ENCODE measurements at regions not wholly inside any gene's neighbourhood (a gene's known extent, or its start where the extent isn't known, plus 50 kb on each side); places are given as distances from the start of the nearest gene placed in this dataset.

DNA sequence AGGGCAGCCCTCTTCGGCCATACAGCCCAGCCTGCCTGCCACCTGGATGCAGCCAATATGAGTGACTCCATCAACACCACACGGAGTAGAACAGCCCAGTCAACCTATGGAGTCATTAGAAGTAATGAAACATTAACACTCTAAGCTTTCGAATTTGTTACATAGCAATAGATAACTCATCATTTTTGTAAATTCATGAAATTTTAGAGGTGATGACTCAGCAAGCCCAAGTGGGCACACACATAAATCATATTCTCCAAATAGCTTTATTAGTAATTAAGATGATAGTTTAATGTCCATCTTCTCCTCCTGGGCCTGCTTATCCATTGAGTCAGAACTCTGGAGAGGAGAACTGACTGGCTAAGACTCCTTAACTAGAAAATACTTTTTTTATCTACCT, 335.0 kb upstream of the KCNH8 start:
- DNase-seq, result no peak

DNA sequence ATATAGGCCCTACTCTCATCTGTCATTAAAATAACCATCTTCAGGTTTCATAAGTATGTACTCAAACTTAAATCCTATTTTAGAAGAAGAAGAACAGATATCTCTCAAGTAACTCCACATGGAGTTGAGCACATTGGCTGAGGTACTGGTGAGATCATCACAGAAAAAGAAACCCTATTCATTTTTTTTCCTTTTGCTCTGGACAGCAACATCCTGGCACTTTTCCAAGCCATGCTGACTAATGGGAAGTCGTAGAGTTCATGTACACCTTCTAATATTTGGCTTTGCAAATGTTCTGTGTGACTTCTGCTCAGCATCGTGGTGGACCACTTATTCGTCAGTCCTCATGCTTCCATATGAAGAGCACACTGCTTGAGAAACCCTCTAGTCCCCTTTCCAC, 336.0 kb upstream of the KCNH8 start:
- no peak for DNase-seq

DNA sequence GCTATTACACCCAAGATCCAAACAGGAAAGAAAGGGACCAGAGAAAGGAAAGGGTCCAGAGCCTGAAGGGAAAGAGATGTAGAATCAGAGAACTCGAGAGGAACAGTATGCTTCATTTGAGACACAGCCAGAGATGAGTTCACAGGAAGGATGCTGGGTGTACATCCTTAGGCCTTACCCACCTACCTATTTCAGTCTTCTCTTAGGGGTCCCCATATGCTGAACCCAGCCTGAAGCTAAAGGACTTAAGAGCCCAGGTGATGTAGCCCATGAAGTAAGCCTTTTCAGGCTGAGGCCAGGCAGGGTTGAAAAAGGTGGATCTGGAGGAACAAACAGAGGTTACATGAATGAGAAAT, 338.0 kb upstream of the KCNH8 start:
- no peak for DNase-seq

DNA sequence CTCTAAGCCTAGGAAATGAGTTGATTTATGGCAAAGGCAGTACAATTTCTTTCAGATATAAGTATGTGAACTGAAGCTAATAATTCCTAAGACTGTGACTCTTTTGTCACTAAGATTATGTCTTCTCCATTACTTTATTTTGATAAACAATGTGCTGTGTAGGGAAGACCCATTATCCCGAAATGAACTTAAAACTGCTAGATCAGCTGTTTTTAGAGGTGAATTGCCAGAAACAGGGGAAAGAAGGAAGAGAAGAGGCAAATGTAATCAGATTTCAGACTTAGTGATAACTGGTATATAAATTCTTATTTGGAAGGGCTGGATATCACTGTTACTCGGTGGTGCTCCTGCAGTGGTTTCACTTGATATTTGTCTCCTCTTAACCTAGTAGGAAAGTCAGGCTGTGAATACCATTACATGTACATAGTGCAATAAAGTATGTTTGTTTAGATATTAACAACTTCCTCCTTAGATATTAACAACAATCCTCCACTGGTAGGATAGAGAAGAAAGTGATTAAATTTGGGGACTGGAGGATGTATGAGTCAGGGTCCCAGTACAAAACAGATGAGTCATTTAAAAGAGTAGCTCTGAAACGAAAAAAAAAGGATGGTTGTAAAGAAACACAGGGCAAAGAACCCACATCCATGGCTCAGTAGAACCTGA, 338.5 kb upstream of the KCNH8 start:
- DNase-seq, result peak in 1 of 2 donors; percentile 54

DNA sequence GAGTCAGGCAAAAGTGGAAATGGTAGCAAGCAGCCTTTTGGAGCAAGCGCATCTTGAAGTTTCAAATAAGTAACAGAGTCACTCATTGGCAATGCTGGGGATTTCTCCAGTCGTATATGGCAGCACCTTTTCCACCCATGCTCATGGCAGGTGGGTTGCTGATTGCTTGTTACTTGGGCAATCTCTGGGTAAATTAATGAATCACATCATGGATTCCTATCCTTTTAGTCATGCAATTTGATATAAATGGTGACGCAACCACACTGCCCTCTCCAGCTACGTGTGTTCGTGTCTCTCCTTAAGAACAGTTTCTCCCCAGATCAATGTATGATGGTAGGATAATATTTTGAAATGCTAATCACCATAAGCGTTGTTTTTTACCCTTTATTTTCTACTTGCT, 339.9 kb upstream of the KCNH8 start:
- no peak for DNase-seq

DNA sequence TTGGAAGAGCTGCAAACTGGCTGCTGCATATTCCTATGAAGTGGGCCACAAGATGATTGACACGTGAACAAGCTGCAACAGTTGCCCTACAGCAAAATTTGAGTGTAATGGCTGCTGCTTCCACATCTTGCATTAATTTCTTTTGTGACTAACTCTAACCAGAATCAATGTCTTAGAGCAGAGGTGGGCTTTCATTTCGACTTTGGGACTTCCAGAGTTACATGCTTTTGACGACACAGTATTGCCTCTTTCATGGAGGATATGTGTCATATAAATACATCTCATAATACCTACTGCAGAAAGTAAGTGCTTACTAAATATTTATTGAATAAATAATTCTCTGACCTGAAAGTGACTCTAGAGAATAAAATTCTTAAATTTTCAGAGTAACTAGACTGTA, 340.7 kb upstream of the KCNH8 start:
- no peak for DNase-seq

DNA sequence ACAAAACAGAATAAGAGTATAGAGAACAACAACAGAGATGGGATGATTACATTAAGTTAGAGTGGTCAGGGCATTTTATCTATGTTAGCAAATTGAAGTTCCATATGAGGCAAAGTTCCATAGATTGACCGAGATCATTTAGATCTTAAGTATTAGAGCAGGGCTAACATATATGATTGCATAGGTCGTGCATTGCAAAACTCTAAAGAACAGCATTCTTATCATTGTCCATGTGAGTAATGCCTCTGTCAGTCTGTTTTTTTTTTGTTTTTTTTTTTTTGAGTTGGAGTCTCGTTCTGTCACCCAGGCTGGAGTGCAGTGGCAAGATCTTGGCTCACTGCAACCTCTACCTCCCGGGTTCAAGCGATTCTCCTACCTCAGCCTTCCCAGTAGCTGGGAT, 341.7 kb upstream of the KCNH8 start:
- no peak for DNase-seq

DNA sequence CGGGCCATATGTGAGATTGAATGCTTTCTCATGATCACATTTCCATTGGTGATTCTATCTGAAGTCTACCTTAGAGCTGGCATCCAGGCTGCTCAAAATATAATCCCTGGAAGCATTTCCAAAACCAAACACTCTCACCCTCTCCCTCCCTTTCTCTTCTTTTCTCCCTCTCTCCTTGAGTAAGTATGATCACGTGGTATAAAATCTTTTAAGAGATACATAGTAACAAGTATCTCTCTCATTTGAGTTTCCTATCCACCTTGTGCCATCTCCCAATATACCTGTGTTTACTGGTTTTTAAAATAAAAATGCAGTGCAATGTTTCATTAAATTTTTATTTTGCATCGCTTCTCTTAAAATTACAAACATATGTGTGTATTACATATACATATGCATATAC, 350.9 kb upstream of the KCNH8 start:
- DNase-seq, result no peak

DNA sequence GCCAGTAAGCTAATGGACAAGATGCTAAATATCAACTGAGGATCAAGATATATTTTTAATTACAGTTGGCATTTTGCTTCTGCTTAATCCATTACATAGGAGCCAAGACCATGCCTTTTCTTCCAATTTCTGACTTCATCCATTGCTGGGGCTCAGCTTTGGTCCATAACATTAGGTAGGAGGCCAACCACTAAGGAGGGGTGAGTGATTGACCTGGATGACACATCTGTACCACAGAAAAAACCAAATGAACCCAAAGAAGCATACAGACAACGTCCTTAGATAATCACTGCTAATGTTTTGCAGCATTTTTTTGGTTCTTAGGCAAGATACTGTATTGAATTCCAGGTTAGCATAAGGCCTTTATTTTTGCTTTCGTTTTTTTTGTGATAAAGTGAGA, 353.2 kb upstream of the KCNH8 start:
- no peak for DNase-seq

DNA sequence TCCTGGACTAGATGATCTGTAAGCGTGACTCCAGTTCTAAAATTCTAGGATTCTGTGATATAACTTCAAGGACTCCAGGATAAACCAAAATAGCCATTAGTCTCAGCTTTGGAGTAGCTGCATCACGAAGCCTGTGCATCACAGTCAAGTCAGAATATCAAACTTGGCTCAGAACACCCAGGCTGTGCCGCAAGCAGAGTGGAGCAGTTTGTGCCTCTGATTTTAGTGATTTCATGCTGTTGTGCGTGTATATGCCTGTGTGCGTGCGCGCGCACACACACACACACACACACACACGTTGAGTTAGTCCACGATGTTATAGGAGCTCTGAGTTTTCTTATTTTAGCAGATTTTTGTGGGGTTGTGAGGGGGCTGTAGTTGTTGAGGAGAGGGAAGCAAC, 356.6 kb upstream of the KCNH8 start:
- no peak for DNase-seq

DNA sequence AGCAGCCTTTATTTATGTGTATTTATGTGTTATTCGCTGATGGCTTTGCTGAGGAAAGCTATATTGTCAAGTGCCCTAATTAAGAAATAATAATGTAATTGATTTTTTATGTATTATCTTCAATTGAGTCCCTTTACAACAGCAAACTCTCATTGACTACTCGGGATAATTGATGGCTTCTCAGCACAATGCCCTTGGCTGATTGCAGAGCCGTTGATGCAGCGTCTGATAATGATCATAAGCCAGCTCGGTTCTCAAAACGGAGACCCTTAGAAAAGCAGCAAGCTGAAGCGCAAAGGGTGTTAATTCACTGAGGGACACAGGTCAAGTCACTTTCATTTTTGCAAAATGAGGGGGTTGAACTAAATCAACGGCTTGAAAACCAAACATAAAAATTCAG, 357.1 kb upstream of the KCNH8 start:
- no peak for DNase-seq

DNA sequence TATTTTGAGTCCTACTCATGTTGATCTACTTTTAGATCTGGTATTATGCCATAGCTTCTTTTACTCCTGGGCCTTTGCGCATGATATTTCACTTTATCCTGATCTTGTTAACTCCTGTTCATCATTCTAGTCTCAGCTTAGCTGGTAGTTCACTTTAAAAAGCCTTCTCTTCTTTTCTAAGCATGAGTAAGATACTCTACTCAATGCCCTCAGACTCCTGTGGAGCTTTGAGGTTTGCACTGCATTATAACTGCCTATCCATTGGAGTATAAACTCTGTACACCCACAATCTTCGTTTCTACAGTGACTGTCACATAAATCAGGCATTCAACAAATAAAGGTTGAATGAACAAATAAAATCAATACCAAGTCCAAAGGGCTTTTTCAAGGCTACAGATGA, 357.9 kb upstream of the KCNH8 start:
- no peak for DNase-seq

DNA sequence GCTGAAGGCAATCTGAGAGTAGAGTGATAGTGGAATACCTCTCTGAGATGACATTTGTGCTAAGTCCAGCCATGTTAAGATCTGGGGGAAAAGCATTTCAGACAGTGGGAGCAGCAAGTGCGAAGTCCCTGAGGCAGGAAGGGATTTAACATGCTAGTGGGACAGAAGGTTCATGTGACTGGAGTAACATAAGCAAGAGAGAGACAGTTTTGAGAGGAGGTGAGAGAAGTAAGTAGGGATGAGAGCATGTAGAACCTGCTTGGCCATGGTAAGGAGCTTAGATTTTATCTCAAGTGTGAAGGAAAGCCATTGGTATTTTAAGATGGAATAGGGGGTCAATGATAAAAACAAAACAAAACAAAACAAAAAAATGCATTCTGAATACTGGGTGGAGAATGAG, 358.6 kb upstream of the KCNH8 start:
- no peak for DNase-seq

DNA sequence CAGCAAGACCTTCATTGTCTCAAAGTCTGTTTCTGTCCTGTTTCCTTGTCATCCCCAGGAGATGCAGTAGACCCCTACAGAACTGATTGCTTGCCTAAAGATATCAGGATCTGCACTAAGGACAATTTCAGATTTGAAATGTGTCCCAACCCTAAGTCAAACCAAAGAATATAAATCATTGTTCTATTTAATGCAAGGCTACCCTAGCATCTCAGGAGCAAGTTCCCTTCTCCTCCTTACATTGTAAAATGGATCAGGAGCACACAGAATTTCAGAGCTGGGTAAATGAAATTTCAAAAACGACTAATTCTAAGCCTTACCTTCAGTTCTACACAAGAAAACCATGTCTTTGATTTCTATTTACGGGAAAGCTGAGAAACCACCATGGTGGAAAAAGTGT, 360.9 kb upstream of the KCNH8 start:
- no peak for DNase-seq

DNA sequence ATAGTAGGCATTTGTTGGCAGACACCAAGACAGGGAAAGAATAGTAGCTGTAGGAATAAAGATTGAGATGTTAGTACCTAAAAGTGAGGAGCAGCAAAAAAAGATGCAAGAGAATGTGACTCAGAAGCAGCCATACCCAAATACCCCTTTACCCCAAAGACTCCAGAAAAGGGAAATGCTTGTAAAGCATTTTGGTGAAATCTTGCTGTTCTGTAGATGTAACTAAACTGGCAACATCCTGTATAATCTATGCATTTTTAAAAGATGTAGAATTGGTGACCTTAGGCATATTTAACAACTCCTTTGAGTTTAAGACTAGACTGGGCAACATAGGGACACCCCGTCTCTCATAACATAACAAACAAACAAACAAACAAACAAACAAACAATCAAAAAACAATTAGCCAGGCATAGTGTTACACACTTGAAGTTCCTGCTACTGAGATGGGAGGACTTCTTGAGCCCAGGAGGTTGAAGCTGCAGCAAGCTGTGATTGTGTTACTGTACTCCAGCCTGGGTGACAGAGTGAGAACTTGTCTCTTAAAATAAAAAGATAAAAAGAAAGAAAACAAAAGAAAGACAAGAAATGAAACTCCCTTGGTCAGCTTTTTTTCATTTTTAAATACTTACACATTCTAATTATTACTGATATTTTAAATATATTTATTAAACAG, 361.5 kb upstream of the KCNH8 start:
- no peak for DNase-seq

DNA sequence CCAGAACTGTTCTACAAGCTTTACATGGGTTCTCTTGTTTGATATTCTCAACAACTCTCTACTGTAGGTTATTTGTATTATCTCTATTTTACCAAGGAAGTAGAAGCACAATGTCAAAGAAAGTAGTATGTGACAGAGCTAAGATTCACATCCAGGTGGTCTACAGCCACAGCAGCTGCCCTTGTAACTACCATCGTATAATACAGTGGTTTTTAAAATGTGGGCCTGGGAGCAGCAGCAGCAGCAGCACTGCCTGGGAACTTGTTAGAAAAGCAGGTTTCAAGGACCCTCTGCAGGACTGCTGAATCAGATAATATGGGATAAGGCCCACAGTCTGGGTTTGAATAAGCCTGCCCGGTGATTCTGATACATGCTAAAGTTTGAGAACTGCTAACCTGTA, 357.1 kb upstream of the SATB1 start:
- DNase-seq, result no peak

DNA sequence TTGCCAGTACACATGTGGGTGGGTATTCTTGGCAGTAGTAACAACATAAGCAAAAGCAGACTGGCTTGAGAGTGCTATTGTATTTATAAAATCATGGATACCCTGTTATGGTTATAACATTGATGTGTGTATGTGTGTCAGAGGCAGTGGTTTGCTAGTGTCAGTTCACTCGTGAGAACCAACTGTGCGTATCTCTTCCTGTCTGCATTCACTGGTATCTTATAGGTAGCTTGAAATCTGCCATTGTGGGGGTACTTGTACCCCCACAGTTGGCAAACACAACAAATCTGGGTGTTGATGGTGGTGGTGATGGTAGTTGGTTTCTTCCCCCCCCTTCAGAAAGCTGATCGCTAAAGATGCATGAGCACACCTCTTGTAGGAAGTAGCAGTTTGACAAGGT, 355.8 kb upstream of the SATB1 start:
- DNase-seq, result no peak

DNA sequence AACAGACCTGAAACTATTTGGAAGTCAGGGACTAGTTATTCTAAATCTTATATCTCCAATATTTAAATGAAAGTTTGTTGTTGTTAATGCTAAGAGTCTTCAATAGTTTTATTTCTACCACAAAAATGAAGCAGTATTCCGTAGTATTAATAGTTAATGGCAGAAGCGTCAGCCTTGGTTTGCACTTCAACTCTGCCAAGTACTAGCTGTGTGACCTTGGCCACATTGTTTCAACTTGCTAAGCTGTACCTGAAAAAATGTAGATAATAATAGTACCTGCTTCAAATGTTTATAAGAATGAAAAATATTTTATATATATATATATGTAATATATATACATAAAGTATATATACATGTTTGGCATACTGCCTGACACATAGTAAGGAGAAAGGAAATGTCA, 354.6 kb upstream of the SATB1 start:
- no peak for DNase-seq

DNA sequence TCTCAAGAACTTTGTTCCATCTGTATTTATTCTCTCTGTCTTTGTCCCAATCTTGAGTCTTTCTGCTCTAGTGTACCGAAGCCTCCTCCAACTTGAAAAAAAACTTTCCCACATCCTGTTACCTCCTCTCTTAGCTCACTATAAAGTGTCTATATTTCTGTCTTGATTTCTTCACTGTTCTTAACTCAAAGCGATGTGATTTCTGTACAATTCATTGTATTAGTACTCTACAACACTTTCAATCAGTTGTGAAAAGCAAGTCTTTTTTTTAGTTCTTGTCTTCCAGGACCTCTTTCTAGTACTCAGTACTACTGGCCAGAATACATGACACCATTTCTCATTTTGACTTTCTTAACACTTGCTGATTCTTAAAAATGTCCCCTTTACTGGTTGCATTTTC, 353.5 kb upstream of the SATB1 start:
- DNase-seq, result no peak

DNA sequence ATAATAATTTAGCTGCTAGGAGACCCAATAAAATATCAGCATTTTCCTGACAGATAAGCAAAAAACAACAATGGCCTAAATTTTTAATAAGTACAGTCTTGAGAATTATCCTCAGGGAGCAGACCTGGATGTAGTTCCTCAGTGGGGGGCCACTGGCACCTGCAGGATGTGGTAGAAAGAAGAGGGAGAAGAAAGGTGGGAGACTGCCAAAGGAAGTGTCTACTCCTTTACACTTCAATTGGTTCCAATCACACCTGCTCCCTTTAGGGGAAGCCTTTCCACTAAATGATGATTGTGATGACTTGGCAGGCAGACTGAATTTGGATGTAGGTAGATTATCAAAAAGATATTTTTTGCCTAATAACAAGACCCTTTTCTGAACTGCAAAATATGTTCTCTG, 353.0 kb upstream of the SATB1 start:
- no peak for DNase-seq

DNA sequence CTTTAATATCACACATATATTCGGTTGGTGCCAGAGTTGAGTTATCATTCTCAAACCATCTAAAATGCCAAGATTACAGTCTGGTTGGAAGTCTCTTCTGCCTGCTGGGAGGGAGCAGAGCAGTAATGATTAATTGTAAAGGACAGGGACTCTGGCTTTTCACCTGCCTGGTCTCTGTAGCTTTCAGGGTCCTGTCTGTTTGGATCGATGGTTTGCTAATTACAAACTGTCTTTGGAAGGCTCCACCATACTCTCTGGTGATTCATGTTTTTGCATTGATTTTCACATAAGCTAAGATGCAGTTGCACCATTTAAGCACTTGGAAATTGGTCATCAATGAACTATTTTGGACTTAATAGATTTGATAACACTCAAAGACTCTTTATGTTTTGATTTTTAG, 350.4 kb upstream of the SATB1 start:
- no peak for DNase-seq

DNA sequence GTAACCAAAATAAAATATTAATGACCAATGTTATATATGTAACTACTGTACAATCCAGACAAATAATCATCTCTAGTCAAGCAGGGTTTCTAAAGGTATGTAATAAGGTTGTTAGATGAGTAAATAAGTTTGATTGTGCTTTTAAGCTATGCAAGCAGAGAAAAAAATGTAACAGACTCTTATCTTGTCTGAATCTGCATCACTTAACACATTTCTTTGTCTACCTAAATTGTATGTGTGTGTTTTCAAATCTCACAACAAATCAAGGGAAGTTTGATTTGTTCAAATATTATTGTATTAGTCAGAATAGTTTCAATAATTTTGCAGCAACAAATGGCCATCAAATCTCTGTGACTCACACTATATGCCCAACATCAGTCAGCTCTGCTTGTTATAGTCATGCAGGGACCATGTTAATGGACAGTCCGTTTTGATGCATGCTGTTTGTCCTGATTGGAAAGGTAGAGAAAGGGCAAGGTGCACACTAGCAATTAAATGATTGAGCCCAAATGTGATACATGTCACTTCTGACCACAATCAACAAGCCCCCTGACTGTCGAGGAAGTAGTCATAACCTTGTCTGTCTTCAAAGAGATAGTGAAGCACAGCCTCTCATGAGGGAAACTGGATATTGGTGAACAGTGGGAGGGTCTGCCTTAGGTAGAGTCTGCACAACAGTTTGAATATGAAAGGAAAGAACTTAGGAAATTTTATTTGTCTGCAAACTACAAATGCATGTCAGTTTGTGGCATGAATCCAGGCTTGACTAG, 349.4 kb upstream of the SATB1 start:
- no peak for DNase-seq

DNA sequence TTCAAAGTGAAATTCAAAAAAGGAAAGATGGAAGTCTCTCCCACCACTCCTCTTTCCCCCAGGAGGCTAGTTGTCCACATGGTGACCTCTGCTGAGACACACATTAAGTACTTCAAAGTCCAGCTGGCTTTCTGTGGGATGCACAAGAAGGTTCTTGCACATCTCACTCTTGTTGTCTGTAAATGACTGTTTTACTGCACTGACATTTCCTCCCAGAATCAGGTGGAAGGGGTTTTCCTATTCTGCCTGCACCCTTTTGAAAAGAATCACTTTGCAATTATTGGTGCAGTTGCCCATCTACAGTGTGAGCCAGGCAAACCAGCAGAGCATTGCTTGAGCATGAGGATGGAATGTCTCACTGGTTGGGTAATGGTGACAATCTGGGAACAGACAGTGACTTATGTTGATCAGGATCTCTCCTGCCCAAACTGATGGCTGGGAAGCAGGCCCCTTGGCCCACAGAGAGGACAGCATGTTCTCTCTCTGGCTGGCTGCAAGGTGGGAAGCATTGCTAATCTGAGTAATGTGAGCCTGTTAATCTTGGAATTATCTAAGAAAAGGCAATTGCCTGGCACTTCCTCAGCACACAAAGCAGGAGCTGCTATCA, 347.7 kb upstream of the SATB1 start:
- no peak for DNase-seq

DNA sequence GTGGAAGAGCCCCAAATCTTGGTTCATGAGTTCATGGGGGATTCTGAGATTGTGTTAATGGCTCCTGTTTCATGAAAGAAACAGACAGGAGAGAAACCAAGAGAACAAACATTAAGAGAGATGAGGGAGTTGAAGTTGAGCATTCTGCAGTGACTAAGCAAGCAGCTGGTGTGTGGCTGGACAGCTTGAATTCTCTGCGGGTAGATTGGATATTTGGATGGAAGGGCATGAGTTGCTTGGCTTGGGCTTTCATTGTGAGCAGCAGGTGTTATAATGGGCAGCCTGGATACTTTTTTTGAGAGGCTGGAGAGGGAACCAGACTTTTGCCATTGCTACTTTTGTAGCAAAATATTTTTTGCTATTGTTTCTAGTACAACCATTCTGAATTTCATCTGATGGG, 346.8 kb upstream of the SATB1 start:
- no peak for DNase-seq

Data from bone marrow (tissue), 2 donors.